HT-29 (cell line): ENCODE measurements at regions not wholly inside any gene's neighbourhood (a gene's known extent, or its start where the extent isn't known, plus 50 kb on each side); places are given as distances from the start of the nearest gene placed in this dataset.
"Not testable (repeated sequence)": the region's sequence is repeated elsewhere in the genome, so short reads cannot be mapped to it uniquely, and the experiment has no call there.

Experiments used
- DNase-seq: peaks from one replicate; pipeline ENCODE4 v3.0.0-alpha.2; 2015; ENCODE audit warnings: low spot score

- no peak for DNase-seq
Measured at GRCh38 chr1:245062741-245063305, 92.0 kb upstream of the KIF26B start.

- not testable (repeated sequence) for DNase-seq
Measured at GRCh38 chr1:245061808-245062207, 93.0 kb upstream of the KIF26B start.

DNA sequence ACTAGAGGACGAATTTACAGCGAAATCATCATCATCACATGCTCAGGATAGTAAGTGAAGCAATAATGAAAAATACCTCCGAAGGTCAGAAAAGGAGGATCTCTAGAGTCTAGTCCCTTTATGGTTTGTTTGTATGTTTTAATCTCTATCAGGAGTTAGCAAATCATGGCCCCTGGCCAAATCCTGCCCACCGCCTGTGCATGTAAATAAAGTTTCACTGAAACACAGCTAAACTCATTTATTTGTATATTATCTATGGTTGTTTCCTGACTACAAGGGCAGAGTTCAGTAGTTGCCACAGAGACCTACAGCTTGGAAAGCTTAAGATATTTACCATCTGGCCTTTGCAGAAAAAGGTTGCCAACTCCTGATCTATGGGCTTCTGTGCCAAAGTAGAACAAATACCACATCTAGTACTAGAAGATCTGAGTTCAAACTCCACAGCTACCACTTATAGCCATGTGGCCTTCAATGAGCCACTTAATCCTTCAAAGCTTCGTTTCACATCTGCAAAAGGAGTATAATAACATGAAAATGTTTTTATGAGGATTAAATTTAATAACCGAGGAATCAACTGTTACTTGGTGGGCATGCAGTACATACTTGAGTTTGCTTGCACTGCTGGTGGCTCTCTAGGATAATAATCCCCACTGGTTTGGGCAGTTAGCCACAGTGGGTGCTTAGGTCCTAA, 94.0 kb upstream of the KIF26B start:
- peak; percentile 56 for DNase-seq

DNA sequence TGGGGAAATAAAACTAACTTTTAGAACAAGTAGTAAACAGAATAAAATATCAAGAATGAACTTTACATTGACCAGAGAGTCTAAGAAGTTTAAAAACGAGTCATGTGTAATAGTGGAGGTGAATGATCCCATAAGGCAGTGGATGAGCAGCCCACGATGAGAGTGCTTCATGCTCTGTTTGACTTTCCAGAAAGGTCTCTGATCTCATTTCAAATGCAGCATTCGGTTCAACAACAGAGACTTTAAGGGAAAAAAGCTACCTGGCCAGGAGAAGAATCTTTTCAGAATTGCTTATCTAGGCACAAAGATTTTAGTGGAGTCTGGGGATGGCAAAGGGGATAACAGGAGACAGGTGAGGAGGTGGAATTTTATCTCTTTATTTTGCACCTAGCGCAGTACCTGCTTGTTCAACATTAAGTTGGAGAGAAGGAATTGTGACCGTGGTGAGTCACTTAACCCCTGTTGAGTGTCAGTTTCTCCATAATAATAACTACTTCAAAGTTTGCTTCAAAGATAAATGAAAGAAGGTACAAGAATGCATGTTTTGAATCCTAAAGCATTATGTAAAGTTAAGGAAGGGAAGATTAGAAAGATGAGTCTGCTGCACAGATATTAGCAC, 94.9 kb upstream of the KIF26B start:
- DNase-seq: no peak

DNA sequence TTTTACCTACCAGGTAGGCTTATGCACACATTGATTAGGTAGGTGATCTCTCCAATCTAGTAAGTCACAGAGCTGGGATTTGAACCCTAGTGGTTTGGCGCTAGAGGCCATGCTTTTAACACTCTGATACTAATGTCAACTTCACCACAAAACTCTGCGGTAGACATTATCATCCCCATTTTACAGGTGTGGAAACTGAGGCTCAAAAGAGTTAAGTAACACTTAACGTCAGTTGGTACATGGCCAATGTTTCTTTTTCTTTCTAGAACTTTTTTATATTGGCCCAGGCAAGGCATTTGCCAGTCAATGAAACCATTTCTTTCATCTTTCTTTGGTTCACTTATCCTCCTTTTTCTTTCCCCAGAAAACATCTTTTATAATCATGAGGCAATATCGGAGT, 95.9 kb upstream of the KIF26B start:
- DNase-seq: no peak

GRCh38 chr1:245058436-245058835, 96.3 kb upstream of the KIF26B start:
- no peak for DNase-seq

- no peak for DNase-seq
Measured at GRCh38 chr1:245056913-245057312, 97.9 kb upstream of the KIF26B start.

- DNase-seq: not testable (repeated sequence)
Measured at GRCh38 chr1:245056296-245056695, 98.5 kb upstream of the KIF26B start.

DNA sequence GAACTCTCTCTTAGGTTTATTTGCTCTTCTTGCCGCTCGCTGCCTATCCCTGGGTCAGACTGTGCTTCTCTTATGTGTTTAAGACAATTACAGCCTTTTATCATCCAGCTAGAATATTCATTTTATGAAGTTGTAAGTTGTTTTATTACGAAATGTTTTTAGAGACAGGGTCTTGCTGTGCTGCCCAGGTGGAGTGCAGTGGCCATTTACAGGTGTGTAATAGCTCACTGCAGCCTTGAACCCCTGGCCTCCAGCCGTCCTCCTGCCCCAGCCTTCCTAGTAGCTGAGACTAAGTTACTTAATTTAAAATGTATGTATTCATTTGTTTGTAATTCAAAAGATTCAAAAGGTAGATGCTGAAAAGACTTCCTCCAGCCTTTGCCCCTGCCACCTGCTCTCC, 99.0 kb upstream of the KIF26B start:
- DNase-seq: no peak

- no peak for DNase-seq
Measured at GRCh38 chr1:245054507-245055270, 100.1 kb upstream of the KIF26B start.

DNA sequence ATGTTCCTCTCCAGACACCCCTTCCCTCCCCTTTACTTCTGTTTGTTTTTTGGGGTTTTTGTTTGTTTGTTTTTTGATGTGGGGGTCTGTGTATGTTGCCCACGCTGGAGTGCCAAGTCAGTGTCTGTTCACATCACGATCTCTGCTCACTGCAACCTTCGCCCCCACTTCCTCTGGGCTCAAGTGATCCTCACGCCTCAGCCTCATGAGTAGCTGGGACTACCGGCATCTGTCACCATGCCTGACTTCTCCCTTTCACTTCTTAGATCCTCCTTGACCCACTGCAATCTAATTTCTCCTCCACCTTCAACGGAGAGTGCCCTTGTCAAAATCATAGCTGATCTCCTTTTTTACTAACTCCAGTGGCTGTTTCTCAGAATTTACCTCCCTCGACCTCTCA, 100.7 kb upstream of the KIF26B start:
- DNase-seq: no peak

DNA sequence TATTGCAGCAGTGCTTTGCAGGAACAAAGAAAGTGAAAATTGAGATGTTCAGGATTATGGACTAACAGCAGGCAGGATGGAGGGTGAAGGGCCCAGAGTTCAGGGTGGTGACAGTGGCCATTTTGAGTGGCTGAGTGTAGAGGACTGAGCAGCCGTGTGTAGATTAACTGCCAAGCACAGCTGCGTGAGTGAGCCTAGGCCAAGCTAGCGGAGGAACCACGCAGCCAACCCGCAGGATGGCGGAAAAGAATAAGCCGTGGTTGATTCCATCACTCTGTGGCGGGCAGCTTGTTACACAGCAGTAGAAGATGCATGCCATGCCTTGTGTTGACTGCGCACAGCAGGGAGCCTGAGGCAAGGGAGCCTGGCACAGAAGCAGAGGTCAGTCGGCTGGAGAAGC, 102.5 kb upstream of the KIF26B start:
- DNase-seq: no peak

DNA sequence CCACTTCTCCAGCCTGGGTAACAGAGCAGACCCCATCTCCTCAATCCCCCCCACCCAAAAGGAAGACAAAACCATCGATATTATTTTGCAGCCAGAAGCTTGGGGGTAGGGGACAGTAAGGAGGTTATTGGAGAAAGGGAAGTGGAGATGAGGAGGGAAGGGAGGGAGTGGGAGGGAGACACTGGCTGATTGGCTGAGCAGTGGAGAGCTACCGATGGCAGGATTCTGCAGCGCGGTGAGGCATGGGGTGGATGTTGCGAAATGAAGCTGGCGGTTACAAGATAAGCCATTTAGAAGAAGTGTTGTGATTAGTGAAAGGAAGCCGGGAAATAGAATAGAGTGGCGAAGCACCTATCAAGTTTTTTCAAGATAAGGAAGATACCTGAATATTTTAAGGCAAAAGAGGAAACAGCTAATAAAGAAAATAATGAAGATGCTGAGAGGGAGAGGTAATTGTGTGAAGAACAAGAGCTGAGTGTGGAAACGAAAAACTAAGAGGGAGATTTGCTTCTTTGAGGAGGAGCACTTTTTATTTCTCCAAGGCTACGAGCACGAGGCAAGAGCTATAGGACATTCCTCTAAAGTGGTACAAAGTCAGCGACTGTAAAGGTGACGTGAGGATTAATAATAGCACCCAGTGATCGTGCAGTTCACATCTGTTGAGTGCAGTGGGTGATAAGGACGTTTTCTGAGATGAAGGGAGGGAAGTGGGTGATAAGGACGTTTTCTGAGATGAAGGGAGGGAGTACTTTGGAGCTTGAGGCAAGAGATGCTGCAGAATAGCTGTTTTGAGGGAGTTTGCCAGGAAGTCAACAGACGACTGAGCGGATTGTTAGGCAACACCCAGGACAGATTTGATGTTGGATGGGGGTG, 103.2 kb upstream of the KIF26B start:
- no peak for DNase-seq

- DNase-seq: no peak
Measured at GRCh38 chr1:245046769-245047168, 108.0 kb upstream of the KIF26B start.

GRCh38 chr1:245046315-245046714, 108.5 kb upstream of the KIF26B start:
- DNase-seq: no peak

DNA sequence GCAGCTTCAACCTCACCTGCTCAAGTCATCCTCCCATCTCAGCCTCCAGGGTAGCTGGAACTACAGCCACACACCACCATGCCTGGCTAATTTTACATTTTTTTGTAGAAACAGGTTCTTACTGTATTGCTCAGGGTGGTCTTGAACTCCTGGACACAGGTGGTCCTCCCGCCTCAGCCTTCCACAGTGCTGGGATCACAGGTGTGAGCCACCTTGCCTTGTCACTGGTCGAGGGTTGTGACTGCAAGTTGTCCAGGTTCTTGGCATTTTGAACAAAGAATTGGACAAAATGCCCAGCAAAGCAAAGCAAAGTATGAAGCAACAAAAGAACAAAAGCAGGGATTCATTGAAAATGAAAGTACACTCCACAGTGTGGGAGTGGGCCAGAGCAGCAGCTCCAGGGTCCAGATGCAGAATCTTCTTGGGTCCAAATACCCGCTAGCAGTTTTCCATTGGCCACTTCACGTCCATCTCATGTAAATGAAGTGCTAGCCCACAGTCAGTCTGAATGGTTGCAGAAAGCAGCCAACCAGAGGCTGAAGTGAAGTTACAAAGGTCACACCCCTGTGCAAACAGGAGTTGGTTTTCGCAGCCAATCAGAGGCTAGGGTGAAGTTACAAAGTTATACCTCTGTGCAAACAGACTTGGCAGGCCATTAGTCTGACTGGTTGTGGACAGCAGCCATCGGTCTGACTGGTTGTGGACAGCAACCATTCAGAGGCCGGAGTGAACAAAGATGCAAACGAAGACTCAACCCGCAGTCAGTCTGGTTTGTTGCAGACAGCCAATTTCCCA, 109.5 kb upstream of the KIF26B start:
- peak; percentile 70 for DNase-seq

DNA sequence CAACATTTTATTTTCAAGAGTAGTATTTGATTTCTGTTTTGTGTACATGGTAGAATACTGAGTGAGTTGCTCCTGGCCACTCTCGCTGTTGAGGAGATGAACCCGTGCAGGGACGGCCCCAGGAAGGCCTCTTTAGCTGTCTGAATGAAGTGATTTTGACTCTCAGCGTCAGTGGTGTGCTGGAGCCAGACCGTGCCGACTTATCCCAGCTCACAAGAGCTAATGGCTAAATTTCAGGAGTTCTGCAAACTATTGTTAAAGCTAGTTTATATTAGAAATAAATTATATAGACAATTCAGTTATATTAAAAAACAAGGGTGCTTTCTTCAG, 111.2 kb upstream of the KIF26B start:
- no peak for DNase-seq

GRCh38 chr1:245041058-245041698, 113.6 kb upstream of the KIF26B start:
- no peak for DNase-seq

GRCh38 chr1:245039196-245039595, 115.6 kb upstream of the KIF26B start:
- DNase-seq: no peak

GRCh38 chr1:245036102-245036501, 118.7 kb upstream of the KIF26B start:
- no peak for DNase-seq
